Heart right ventricle (tissue), 16 donors: ENCODE measurements at regions not wholly inside any gene's neighbourhood (a gene's known extent, or its start where the extent isn't known, plus 50 kb on each side); places are given as distances from the start of the nearest gene placed in this dataset.

Experiments used
- ATAC-seq, 8 donors: fragments of 200-7000 bp; cut with Tn5 transposase; one replicate each; pipeline ENCODE4 v1.9.1; 2020; ENCODE audit warnings: mild to moderate bottlenecking in 8 of 8, moderate library complexity in 8 of 8, moderate number of reproducible peaks in 1 of 8
- DNase-seq, 2 donors: peaks; one replicate each; pipeline ENCODE4 v3.0.0-alpha.2; 2020
- H3K27ac ChIP-seq, 10 donors: fragments of 200-600 bp; sonication (generic) in 2 of 10; one replicate each; pipeline versions ENCODE4 v1.5.0 to v1.8.0; 2020 to 2022; ENCODE audit warnings: mild to moderate bottlenecking in 3 of 10
- H3K27me3 ChIP-seq, 7 donors: fragments of 200-600 bp; one replicate each; pipeline ENCODE4 v1.8.0; 2021 to 2022; ENCODE audit warnings: mild to moderate bottlenecking in 2 of 7
- H3K36me3 ChIP-seq, 9 donors: fragments of 200-600 bp; sonication (generic) in 1 of 9; one replicate each; pipeline versions ENCODE4 v1.5.0 to v1.8.0; 2020 to 2022; ENCODE audit warnings: mild to moderate bottlenecking in 2 of 9
- H3K4me1 ChIP-seq, 9 donors: fragments of 200-600 bp; sonication (generic) in 1 of 9; one replicate each; pipeline versions ENCODE4 v1.5.0 to v1.8.0; 2020 to 2022; ENCODE audit warnings: mild to moderate bottlenecking in 4 of 9
- H3K4me3 ChIP-seq, 10 donors: fragments of 200-600 bp; sonication (generic) in 2 of 10; one replicate each; pipeline versions ENCODE4 v1.5.0 to v1.8.0; 2020 to 2022; ENCODE audit warnings: mild to moderate bottlenecking in 7 of 10, moderate library complexity in 2 of 10
- H3K9me3 ChIP-seq, 11 donors: fragments of 200-600 bp in 10 of 11; sonication (generic) in 2 of 11; one replicate each; pipeline versions ENCODE4 v1.5.0 to v1.8.0; 2013 to 2022; ENCODE audit warnings: mild to moderate bottlenecking in 2 of 11, control low read depth in 1 of 11, moderate library complexity in 1 of 11
- WGBS, 2 donors: extraction: QIAGEN DNeasy Blood & Tissue Kit; methylation state at CpG; one replicate each; pipeline ENCODE4 v1.1.7; 2013; ENCODE audit warnings: inconsistent platforms in 1 of 2; 5-methylcytosine and 5-hydroxymethylcytosine counted together
- intact Hi-C, 10 donors: fragments of 100-400 bp; cut with DNase I; formaldehyde crosslinking; loops; one replicate each; pipeline versions ENCODE4 v1.11.1 to v1.14.2; 2022
- TF ChIP-seq, protein P1 (sequence below), 9 donors: fragments of 200-600 bp; sonication (generic) in 2 of 9; IDR thresholded peaks; one replicate each; pipeline versions ENCODE4 v1.5.0 to v1.8.0; 2021 to 2022; ENCODE audit warnings: antibody characterized with exemption in 9 of 9, mild to moderate bottlenecking in 5 of 9, moderate library complexity in 1 of 9
- donor health status: Arrhythmogenic right ventricular cardiomyopathy.
- donor health status: ischemic (EF 13 %, LVEDD 7.1; RV severe dilation, severe dysfunction).
- donor health status: healthy with polysubstance abuse.
- donor health status: DM: no; HTN: yes; CAD: no.
- donor health status: DM: no; HTN: no; CAD: no.
- donor health status: ischemic (EF 25% LVEDD 6.9; RV normal size, moderate dysfunction).
- donor health status: ischemic (EF 25% LVEDD 5.7; RV mildly dilated, moderate dysfunction).
- donor health status: healthy.
- donor health status: DM: yes; HTN: yes; CAD: no.
- donor health status: Ischemic cardiomyopathy.
- donor health status: ischemic (EF 35%, LVEDD 5.7; RV mildly dilated, moderate dysfunction).
- donor health status: nonischemic (EF 11% LVEDD 7.7; RV severe dilation, severe dysfunction).
- donor health status: DM: yes; HTN: yes; CAD: no.
- donor health status: PGD.
- donor health status: ischemic (EF 29% LVEDD 5.4; RV normal size, mild dysfunction).
- donor health status: nonischemic (EF 23%, LVEDD 6.1; RV moderate dilation, normal function).

DNA sequence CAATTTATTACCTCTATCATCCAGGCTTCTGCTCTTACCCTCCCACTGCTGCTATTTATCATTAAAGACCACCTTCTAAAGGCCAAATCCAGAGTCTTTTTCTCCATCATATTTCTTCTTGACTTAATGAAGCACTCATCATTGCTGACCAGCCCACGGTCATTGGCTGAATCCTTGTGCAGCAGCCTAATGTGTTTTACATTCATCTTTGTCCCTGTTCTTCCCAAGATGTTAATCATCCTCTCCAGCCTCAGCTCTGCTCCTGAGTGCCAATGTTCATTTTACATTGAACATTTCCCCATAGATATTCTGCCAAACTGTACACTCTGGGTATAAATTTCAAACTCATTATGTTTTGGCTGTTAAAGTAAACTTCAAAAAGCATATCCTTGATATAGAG is 373.6 kb downstream of the NUP35 start:
- no peak for ATAC-seq
- TF ChIP-seq, protein P1, sequence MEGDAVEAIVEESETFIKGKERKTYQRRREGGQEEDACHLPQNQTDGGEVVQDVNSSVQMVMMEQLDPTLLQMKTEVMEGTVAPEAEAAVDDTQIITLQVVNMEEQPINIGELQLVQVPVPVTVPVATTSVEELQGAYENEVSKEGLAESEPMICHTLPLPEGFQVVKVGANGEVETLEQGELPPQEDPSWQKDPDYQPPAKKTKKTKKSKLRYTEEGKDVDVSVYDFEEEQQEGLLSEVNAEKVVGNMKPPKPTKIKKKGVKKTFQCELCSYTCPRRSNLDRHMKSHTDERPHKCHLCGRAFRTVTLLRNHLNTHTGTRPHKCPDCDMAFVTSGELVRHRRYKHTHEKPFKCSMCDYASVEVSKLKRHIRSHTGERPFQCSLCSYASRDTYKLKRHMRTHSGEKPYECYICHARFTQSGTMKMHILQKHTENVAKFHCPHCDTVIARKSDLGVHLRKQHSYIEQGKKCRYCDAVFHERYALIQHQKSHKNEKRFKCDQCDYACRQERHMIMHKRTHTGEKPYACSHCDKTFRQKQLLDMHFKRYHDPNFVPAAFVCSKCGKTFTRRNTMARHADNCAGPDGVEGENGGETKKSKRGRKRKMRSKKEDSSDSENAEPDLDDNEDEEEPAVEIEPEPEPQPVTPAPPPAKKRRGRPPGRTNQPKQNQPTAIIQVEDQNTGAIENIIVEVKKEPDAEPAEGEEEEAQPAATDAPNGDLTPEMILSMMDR (IDR thresholded peaks at IDR 0.05): no peak
- Histone ChIP-seq H3K9me3 (peaks cover 0 to 14% (median 0%) of the 10 kb centered on the region in 11 donors), H3K27ac (no peak overlapping the region), H3K36me3 (no peaks in the 10 kb centered on the region), H3K27me3 (no peaks in the 10 kb centered on the region), H3K4me1 (no peaks in the 10 kb centered on the region), H3K4me3 (no peak overlapping the region)
- intact Hi-C loops: no loop called here
- WGBS, 2 donors: 90 to 94% methylated on average over 1 of the region's 1 CpG
- DNase-seq: no peak

DNA sequence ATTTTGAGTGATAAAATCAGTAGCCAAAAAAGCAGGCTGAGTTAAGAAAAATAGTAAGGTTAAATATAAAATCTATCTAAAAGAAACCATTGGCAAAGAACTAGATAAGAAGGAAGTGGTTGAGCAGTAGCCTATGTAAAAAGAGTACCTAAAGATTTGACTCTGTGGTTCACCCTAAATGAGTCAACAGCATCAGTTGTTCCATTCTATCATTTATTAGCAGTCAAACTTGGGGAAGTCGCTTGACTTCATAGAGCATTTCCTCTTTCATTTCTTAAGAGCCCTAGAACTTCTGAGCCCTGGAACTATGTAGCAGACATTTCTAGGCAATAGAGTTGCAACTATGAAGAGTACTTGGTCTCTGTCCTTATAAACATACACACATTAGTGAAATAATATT is 381.7 kb downstream of the NUP35 start:
- TF ChIP-seq, protein P1 (IDR thresholded peaks at IDR 0.05): no peak
- WGBS, 2 donors: 88 to 90% methylated on average over 1 of the region's 1 CpG

DNA sequence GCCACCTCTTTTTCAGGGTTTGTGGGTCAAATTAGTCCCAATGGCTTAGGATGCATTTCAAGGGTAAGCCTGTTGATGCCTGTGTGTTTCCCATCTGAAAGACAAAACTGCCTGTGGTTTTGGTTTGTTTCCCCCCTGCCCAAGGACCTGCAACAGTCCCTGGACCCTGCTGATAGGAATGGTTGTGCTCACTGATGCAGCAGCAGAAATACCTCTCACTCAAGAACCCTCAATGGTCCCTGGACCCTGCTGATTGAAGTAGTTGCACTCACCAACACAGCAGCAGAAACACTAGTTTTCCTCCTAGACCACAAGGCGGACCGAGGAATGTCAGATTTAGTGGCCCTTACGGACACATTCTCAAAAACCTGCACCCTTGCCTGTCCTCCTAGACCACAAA is 386.9 kb downstream of the NUP35 start:
- WGBS, 2 donors: 52 to 57% methylated on average over 3 of the region's 3 CpGs
- TF ChIP-seq, protein P1 (IDR thresholded peaks at IDR 0.05): no peak
- no peak for DNase-seq
- H3K4me1 ChIP-seq: no peaks in the 10 kb centered on the region
- H3K9me3 ChIP-seq: peaks cover 0 to 29% (median 0%) of the 10 kb centered on the region in 11 donors
- ATAC-seq: no peak
- H3K27ac ChIP-seq: no peak overlapping the region
- intact Hi-C loops: no loop called here
- no peaks in the 10 kb centered on the region for H3K27me3 ChIP-seq
- H3K4me3 ChIP-seq: no peak overlapping the region
- no peaks in the 10 kb centered on the region for H3K36me3 ChIP-seq

More for the DNA sequence above, 381.7 kb downstream of the NUP35 start:
- Histone ChIP-seq H3K4me1 (no peaks in the 10 kb centered on the region), H3K36me3 (no peaks in the 10 kb centered on the region), H3K4me3 (no peak overlapping the region), H3K27me3 (no peaks in the 10 kb centered on the region), H3K9me3 (peaks cover 0 to 29% (median 0%) of the 10 kb centered on the region in 11 donors), H3K27ac (no peak overlapping the region)
- DNase-seq (no peak), ATAC-seq (no peak)
- intact Hi-C loops: no loop called here

DNA sequence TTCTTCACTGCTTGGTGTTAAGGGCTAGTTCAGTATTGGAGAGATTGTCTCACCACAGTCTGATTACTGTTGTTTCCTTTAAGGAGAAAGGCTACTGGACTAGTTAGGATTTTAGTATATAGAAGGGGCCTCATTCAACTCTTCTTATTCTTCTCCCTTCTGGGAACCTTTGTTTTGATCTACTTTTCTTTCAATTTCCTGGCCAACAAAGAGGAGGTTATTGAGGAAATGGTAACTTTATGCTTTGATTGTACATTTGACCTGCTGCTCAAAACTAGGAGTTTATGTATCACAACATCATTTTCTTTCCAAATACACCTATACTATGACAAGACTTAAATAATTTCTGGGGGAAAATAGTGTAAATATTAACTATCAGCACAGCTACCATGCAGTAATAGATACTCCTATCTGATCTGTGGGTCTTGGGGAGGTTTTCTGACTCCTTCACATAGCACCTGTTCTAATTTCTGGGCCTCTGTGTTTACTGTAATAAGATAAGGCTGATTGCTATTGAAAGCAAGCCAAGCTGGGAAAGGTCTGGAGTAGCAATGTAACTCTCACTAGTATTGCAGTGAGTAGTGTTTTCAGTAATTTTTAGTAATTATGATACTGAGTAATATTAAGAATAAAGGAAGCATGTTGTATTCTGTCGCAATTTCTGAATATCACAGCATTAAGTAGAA is 395.3 kb downstream of the NUP35 start:
- WGBS, 2 donors: 97 to 99% methylated on average over 1 of the region's 1 CpG

More for the DNA sequence above, 395.3 kb downstream of the NUP35 start:
- ATAC-seq: no peak
- Histone ChIP-seq H3K27me3 (no peaks in the 10 kb centered on the region), H3K27ac (no peak overlapping the region), H3K9me3 (no peaks in the 10 kb centered on the region), H3K4me3 (no peak overlapping the region), H3K36me3 (no peaks in the 10 kb centered on the region), H3K4me1 (peaks cover 0 to 3% (median 0%) of the 10 kb centered on the region in 9 donors)
- DNase-seq: no peak
- TF ChIP-seq, protein P1 (IDR thresholded peaks at IDR 0.05): no peak
- intact Hi-C loops: no loop called here
